HG03378 (cell line): ENCODE measurements at regions not wholly inside any gene's neighbourhood (a gene's known extent, or its start where the extent isn't known, plus 50 kb on each side); places are given as distances from the start of the nearest gene placed in this dataset.
"Not testable (repeated sequence)": the region's sequence is repeated elsewhere in the genome, so short reads cannot be mapped to it uniquely, and the experiment has no call there.

Source experiments
- ATAC-seq: cut with Tn5 transposase; IDR thresholded peaks from one replicate; pipeline ENCODE4 v1.9.1; 2021; ENCODE audit warnings: mild to moderate bottlenecking, moderate library complexity; ENCODE audit not compliant: unreplicated experiment

DNA sequence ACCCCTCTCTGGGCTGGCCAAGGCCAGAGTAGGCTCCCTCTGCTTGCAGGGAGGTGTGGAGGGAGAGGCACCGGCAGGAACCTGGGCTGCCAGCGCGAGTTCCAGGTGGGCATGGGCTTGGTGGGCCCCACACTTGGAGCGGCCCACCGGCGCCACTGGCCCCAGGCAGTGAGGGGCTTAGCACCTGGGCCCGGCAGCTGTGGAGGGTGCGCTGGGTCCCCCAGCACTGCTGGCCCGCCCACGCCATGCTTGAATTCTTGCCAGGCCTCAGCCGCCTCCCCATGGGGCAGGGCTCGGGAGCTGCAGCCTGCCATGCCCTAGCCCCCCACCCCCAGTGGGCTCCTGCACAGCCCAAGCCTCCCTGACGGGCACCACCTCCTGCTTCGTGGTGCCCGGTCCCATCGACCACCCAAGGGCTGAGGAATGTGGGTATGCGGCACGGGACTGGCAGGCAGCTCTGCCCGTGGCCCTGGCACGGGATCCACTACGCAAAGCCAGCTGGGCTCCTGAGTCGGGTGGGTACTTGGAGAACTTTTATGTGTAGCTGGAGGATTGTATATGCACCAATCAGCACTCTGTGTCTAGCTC, 1648.0 kb downstream of the OLFM4 start:
- no peak for ATAC-seq

DNA sequence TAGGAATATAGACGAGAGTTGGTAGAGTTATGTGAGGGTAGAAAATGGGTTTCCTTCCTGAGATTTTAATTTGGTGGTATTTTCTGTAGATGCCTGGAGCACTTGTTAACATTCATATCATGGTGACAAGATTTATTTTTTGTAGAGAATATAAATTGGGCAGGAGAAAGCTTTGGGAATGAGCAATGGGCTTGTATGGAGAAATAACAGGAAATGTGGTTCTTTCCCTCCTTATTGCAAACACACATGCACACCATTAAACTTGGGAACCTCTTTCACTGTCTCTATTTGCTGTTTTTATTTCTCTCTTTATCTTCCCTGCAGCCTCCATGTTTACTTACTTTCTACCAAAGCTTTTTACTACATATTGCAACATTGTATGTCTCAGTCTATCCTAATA, 1653.6 kb downstream of the OLFM4 start:
- no peak for ATAC-seq

DNA sequence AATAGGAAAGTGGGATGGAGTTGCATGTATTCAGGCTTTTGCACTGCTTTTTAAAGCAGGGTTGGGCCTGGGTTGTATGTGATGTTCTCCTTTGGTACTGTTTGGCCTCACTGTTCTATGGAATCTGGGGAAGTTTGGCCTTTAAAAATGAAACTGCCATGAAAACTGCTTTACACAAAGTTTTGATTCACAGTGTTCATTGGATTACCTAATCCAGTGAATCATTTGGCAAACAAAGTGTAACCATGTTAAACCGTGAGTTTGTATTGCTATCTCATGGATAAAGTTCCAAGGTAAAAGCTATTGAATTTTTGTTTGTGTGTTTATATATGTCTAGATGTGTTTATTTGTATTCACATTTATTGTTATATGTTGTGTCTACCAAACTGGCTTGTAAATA, 1658.6 kb downstream of the OLFM4 start:
- ATAC-seq = no peak

DNA sequence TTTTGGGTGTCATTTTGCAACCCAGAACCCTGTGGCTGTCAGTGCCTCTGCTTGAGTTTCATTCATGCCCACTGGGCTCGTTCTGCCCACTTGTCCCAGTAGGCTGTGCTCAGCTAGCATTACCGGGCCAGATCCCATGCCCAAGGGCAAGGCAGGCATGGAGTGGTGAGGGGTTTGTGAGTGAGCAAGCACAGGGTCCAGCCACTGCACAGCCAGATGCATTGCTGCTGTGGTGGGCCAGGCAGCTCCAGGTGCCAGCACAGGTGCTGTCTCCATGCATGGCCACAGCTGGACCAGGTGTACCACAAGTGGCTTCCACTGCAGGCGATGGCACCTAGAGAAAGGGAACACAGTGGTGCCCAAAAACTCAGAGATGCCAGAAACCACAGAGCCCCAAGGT, 1671.2 kb downstream of the OLFM4 start:
- ATAC-seq = no peak

DNA sequence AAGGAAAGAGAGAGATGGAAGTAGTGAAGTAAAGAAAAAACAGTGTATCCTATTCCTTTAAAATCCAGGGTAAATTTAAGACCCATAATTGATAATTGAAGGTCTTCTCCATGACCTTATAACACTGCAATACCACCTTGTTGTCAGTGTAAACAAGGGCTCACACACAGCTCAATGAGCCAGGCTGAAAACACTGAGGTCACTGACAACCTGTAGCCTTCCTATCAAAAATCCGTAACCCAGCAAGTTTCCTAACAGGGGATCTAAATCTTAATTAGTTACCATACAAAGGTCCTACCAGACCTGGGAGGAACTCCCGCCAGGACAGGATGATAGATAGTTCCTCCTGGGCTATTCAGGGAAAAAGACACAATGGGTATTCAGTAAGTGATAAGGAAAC, 1677.1 kb downstream of the OLFM4 start:
- ATAC-seq = no peak

DNA sequence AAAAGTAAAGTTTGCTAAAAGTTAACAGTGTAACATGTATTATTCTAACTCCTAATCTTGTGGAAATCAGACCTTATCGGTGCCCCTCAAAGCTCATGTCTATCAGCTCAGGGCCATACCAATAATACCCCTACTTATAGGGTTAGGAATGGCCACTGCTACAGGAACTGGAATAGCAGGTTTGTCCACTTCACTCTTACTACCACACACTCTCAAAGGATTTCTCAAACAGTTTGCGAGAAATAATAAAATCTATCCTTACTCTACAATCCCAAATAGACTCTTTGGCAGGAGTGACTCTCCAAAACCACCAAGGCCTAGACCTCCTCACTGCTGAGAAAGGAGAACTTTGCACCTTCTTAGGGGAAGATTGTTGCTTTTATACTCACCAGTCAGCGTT, 1677.7 kb downstream of the OLFM4 start:
- no peak for ATAC-seq

DNA sequence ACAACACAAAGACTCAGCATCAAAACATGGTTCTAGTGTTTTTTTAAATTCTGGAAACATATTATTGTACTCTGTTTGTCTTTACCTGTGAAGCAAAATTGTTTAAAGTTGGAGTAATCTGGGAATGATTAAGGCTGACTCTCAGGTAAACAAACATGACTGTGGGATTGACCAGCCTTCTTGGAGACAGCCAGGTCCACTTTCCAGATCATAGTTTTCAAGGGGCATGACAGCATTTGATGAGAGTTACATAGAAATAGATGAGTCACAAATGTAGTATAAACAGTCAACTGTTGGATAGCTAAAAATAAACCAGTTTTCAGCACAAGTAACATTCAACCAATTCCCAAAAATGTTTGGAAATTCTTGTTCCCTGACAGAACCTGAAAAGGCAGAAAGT, 1680.9 kb downstream of the OLFM4 start:
- ATAC-seq = no peak

DNA sequence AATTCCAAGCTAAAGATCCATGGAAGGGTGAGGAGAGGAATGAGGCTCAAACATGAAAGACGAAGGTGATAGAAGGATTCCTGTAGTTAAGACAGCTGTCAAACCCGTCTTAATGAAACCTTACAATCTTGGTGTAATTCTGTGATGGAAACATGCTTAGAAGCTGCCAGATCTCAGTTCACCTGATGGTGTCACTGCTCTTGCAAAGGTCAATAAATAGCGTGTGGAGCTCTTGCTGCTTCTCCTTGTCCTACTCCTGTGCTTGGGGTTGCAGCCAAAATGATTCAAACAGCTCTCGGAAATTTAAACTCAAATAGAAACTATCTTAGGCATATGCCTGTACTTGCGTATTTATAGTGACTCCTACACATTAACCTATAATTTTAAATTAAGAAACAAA, 1705.0 kb downstream of the OLFM4 start:
- ATAC-seq = no peak

DNA sequence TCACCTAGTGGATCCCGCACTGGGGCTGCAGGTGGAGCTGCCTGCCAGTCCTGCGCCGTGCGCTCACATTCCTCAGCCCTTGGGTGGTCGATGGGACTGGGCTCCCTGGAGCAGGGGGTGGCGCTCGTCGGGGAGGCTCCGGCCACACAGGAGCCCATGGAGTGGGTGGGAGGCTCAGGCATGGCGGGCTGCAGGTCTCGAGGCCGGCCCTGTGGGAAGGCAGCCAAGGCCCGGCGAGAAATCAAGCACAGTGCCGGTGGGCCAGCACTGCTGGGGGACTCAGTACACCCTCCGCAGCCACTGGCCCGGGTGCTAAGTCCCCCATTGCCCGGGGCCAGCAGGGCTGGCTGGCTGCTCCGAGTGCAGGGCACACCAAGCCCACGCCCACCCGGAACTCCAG, 1708.6 kb downstream of the OLFM4 start:
- ATAC-seq = not testable (repeated sequence)

DNA sequence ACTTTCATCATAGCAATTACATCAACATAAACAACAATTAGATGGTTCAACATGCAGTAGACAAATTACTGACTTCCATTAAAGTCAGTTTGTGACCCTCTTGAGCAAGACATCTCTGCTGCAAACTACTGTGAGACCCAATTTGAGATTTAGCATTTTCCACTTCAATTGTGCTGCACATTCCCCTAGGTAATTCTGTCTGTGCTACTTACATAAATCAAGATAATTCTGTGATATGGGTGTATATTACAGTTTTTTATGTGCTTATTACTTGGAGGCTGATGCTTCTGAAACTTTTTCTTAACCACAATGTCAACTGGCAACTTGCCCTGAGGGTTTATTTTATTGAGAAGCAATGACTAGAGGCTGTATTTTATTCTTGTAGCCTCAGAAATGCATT, 1714.4 kb downstream of the OLFM4 start:
- ATAC-seq = no peak

DNA sequence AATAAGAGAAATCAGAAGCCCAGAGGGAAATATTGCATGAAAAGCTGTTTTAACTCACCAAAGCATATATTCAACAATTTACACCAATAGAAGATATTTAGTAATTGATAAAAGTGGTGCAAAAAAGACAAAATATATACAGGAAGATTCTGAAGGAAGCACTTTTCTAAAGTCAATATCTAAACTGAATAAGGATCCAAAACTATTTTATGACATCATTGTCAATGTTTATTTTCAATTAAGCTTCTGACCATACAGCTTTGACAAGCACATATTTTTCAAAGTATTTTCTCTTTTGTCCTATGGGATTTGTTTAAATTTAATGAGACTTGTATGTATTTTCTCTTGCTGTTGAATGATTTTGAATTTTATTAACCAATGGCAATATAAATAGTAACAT, 1716.1 kb downstream of the OLFM4 start:
- ATAC-seq = no peak

DNA sequence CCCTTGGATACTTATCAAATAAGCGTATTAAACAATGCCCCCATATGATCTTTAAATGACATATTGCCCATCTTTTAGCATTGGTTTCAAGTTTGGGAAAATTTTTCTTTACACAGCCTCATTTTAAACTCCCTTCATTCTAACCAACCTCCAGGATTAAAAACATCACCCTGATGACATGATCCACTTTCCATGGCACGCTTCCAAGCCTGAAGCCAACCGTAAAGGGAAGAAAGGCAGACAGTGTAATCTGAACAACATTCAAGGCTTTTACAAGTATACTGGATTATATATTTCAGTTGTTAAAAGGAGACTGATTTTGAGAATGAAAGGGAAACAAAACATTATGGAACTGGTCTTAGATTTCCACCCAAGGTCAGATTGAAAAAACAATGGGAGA, 1721.9 kb downstream of the OLFM4 start:
- no peak for ATAC-seq

DNA sequence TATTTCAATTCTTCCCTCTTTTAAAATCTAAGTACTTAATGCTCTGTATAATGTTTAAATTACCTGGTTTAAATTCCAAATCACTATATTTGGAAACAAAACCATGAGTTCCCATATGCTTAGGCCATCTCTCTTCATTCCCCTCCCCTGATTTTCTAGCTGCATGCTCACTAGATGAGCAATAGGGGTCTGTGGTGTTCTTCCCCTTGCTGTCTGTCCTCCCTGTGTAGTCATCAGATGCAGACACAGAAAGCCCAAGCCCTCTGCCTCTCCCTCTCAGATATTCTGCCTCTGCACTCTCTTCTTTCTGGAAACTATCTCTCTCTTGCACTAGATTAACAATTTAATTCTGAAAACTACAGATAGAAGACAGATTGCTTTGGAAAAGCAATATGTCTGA, 1730.2 kb downstream of the OLFM4 start:
- no peak for ATAC-seq

DNA sequence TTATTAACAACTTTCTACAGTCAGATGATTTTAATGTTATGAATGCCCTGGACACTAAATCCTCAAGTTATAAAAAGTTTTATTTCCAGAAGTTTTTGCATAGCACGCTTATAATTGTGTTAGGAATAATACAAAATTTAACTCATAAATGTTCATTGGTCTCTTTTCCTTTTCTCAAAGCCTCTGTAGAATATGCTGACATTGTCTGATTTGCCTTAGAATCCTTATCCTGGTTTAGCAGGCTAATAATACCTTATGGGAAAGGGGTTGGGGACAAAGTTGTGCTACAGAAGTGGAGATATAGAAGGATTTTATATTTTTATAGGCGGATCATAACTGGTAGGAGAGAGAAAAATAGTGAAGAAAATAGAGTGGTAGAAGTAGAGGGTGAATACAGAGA, 1739.6 kb downstream of the OLFM4 start:
- no peak for ATAC-seq

DNA sequence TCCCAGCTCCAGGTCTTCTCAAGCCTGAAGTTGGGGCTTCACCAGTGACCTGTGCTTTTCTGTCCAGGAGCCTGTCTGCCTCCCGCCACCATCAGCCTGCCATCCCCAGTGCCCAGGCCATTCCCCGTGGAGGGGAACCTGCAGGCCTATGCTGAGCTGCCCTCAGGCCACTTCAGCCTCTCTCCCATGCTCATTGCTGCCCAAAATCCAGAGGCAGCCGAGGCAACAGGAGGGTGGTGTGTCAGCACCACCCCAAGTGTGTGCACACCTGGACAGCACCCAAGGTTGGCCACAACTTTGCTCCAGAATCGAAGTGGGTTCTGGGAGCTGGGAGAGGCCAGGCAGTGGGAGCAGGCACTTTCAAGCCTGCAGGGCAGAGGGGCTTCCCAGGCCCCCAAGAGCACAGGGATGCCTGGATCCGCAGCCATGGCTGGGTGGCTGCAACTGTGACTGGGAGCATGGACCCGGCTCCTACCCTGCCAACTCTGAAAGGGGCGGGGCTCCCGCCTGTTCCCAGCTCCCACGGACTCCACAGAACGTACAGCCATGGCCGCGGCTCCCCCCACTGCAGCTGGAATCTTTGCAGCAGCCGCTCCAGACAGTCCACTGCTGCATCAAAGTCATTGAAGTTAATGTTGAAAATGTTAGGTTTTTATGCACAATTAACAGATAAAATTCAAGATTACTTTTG, 1747.0 kb downstream of the OLFM4 start:
- no peak for ATAC-seq

DNA sequence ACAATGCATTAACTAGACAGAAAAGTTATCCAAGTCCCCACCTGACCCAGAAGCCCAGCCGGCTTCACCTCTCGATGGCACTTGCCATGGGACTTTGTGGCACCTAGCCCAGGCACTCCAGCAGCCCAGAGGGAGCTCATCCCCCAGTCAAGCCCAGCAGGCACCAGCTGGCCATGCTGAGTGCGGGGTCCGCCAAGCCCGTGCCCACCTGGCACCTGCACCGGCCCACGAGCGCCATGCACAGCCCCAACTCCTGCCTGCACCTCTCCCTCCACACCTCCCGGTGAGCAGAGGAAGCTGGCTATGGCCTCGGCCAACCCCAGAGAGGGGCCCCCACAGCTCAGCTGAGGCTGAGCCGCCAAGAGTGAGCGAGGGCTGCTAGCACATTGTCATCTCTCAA, 1759.1 kb downstream of the OLFM4 start:
- no peak for ATAC-seq

DNA sequence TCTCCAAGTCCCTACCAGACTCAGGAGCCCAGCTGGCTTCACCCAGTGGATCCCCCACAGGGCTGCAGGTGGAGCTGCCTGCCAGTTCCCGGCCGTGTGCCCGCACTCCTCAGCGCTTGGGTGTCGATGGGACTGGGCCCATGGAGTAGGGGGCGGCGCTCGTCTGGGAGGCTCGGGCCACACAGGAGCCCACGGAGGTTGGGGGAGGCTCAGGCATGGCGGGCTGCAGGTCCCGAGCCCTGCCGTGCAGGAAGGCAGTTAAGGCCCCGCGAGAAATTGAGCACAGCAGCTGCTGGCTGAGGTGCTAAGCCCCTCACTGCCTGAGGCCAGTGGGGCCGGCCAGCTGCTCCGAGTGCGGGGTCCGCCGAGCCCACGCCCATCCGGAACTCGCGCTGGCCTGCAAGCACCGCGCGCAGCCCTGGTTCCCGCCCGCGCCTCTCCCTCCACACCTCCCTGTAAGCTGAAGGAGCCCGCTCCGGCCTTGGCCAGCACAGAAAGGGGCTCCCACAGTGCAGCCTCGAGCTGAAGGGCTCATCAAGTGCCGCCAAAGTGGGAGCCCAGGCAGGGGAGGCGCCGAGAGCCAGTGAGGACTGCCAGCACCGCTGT, 1771.1 kb downstream of the OLFM4 start:
- no peak for ATAC-seq

DNA sequence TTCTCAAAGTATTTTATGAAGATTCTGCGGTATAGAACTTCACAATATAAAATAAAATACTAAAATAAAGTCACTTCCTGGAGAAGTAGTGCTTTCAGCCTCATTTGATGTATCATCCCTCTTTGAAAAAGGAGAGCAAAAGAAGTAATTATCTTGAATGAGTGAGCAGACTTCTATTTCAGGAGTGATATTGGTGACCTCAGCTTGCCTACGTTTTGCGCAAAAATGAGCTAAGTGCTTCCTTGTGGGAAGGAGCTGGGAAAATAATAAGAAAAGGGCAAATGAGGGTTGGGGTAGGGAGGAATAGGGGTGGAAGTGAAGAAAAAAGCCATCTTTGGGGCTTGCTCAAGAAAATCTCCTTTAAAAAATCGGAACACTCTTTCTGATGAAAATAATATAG, 1773.6 kb downstream of the OLFM4 start:
- ATAC-seq = no peak

DNA sequence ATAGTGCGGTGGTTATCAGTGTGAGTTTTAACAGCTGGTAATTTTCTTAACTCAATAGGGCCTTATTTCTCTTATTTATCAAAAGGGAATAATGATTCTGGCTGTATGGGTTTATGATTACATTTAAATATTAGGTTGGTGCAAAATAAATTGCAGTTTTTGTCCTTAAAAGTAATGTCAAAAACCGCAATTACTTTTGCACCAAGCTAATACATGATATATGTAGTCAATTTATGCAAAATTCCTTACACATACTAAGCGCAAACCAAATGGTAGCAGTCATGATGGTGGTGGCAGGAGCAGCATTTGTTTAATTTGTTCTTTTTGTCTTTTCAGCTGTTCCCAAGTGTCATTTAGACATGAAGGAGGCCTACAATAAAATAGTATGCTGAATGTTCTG, 1777.1 kb downstream of the OLFM4 start:
- ATAC-seq = no peak

DNA sequence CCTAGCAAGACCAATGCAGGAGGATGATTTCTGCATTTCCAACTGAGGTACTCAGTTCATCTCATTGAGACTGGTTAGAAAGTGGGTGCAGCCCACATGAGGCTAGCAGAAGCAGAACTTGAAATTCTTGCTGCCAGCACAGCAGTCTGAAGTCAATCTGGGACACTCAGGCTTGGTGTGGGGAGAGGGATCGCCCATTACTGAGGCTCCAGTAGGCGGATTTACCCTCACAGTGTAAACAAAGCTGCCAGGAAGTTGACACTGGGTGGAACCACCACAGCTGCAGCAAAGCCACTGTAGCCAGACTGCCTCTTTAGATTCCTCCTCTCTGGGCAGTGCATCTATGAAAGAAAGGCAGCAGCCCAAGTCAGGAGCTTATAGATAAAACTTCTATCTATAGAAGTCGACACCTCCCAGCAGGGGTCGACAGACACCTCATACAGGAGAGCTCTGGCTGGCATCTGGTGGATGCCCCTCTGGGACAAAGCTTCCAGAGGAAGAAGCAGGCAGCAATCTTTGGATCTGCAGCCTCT, 1793.4 kb downstream of the OLFM4 start:
- ATAC-seq = not testable (repeated sequence)

DNA sequence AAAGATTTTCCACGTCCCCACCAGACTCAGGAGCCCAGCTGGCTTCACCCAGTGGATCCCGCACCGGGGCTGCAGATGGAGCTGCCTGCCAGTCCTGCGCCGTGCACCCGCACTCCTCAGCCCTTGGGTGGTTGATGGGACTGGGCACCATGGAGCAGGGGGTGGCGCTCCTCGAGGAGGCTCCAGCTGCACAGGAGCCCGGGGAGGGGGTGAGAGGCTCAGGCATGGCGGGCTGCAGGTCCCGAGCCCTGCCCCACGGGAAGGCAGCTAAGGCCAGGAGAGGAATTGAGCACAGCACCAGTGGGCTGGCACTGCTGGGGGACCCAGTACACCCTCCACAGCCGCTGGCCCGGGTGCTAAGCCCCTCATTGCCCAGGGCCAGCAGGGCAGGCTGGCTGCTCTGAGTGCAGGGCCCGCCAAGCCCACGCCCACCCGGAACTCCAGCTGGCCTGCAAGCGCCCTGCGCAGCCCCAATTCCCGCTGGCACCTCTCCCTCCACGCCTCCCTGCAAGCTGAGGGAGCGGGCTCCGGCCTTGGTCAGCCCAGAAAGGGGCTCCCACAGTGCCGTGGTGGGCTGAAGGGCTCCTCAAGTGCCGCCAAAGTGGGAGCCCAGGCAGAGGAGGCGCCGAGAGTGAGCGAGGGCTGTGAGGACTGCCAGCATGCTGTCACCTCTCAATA, 1800.9 kb downstream of the OLFM4 start:
- not testable (repeated sequence) for ATAC-seq

DNA sequence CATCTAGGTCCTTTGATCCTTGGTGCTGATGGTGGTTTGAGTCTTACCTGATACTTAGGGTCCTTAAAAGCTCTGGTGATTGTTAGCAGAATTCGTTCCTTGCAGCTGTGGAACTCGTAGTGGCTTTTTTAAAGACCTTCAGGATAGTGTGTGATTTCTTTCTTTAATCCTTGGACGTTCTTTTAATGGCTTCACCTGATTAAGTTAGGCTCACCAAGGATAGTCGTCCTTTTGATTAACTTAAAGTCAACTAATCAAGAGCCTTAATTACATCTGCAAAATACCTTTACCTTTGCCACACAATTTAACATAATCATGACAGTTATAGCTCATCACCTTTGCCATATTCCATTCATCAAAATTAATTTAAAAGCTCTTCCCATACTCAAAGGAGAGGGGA, 1807.7 kb downstream of the OLFM4 start:
- no peak for ATAC-seq
